ENCODE measurements at regions not wholly inside any gene's neighbourhood (a gene's known extent, or its start where the extent isn't known, plus 50 kb on each side); places are given as distances from the start of the nearest gene placed in this dataset.

GRCh38 chr14:87573591-87573990 is 419.4 kb downstream of the GALC start:
- FAIRE-seq = no peak

More at GRCh38 chr14:87573591-87573990, 419.4 kb downstream of the GALC start:
- no peaks in the 10 kb centered on the region for H3K4me1 ChIP-seq (ENCODE audit: control insufficient read depth, insufficient read depth, low read length)
- no peaks in the 10 kb centered on the region for H3K9me3 ChIP-seq (replicated peaks; ENCODE audit: control insufficient read depth, insufficient read depth, low read length)
- H4K20me1 ChIP-seq (ENCODE audit: control insufficient read depth, insufficient read depth) = no peaks in the 10 kb centered on the region
- no peak for TF ChIP-seq CEBPZ (IDR thresholded peaks at IDR 0.05; ENCODE audit: low read depth, low read length)
- no peak for TF ChIP-seq BCL11A (IDR thresholded peaks at IDR 0.05; ENCODE audit: low read depth, low read length)
- ChIA-PET SMC1A (ENCODE audit: uncharacterized antibody, unreplicated experiment) (no interaction called here), RAD21 (ENCODE audit: unreplicated experiment) (no interaction called here), POLR2A (no interaction called here), CTCF (no interaction called here)
- no peak overlapping the region for H3K27ac ChIP-seq (ENCODE audit: control insufficient read depth, insufficient read depth)
- H3K9ac ChIP-seq (ENCODE audit: control insufficient read depth, insufficient read depth, low read length) = no peak overlapping the region
- in situ Hi-C loops (cut with MboI) = no loop called here
- no TSS peak for BruUV-seq (replicated peaks)
- WGBS (ENCODE audit: insufficient coverage, insufficient replicate concordance, low lambda C conversion rate, missing lambda C conversion rate) = 0% methylated on average over 2 of the region's 2 CpGs
- DNase-seq (ENCODE audit: low read depth, low spot score) = no peak
- H3K27me3 ChIP-seq (replicated peaks in 1 of 2; ENCODE audit: control insufficient read depth in 2 of 2, insufficient read depth in 2 of 2, low read length in 1 of 2) = no peaks in the 10 kb centered on the region
- no peak overlapping the region for H3K4me2 ChIP-seq (ENCODE audit: control insufficient read depth, insufficient read depth)
- H3K4me3 ChIP-seq = no peak overlapping the region
- ATAC-seq = no peak
- H2AFZ ChIP-seq (ENCODE audit: control insufficient read depth, low read depth, low read length) = no peak overlapping the region
- H3K79me2 ChIP-seq (ENCODE audit: control insufficient read depth, insufficient read depth, low read length) = no peaks in the 10 kb centered on the region
- H3K36me3 ChIP-seq (ENCODE audit: control insufficient read depth in 2 of 2, insufficient read depth in 2 of 2, low read length in 1 of 2) = no peaks in the 10 kb centered on the region
- intact Hi-C loops (cut with micrococcal nuclease; ENCODE audit: unreplicated experiment) = no loop called here
